Mucosa of stomach (tissue), 1 donor: ENCODE measurements at regions not wholly inside any gene's neighbourhood (a gene's known extent, or its start where the extent isn't known, plus 50 kb on each side); places are given as distances from the start of the nearest gene placed in this dataset.

Experiments
- H3K27me3 ChIP-seq: one replicate; pipeline ENCODE4 v1.7.0; 2013; ENCODE audit warnings: mild to moderate bottlenecking, low read length; ENCODE audit not compliant: control insufficient read depth, insufficient read depth
- H3K36me3 ChIP-seq: one replicate; pipeline ENCODE4 v1.7.0; 2013; ENCODE audit warnings: low read length; ENCODE audit not compliant: control insufficient read depth, insufficient read depth
- H3K4me1 ChIP-seq: one replicate; pipeline ENCODE4 v1.7.0; 2013; ENCODE audit warnings: mild to moderate bottlenecking, low read length; ENCODE audit not compliant: control insufficient read depth, insufficient read depth
- H3K4me3 ChIP-seq: one replicate; pipeline ENCODE4 v1.7.0; 2013; ENCODE audit warnings: low read length
- H3K9ac ChIP-seq: one replicate; pipeline ENCODE4 v1.7.0; 2013; ENCODE audit warnings: mild to moderate bottlenecking, low read length, moderate library complexity
- H3K9me3 ChIP-seq: one replicate; pipeline ENCODE4 v1.7.0; 2013; ENCODE audit warnings: mild to moderate bottlenecking, low read length, moderate library complexity; ENCODE audit not compliant: control insufficient read depth
- donor health status: Pancreatic carcinoma.

- Histone ChIP-seq H3K4me1 (peaks cover 16% of the 10 kb centered on the region), H3K27me3 (no peaks in the 10 kb centered on the region), H3K9me3 (no peaks in the 10 kb centered on the region), H3K4me3 (no peak overlapping the region), H3K9ac (no peak overlapping the region), H3K36me3 (no peaks in the 10 kb centered on the region)
These were observed 116.4 kb upstream of the ARHGEF3 start for GRCh38 chr3:56918111-56918568.

- H3K36me3 ChIP-seq = no peaks in the 10 kb centered on the region
These were observed 115.8 kb upstream of the ARHGEF3 start for GRCh38 chr3:56917361-56918110.

GRCh38 chr3:56916716-56917360 is 115.1 kb upstream of the ARHGEF3 start:
- Histone ChIP-seq H3K9ac (no peak overlapping the region), H3K9me3 (no peaks in the 10 kb centered on the region), H3K27me3 (no peaks in the 10 kb centered on the region), H3K36me3 (no peaks in the 10 kb centered on the region), H3K4me1 (peaks cover 13% of the 10 kb centered on the region), H3K4me3 (no peak overlapping the region)

More at GRCh38 chr3:56917361-56918110, 115.8 kb upstream of the ARHGEF3 start:
- H3K9me3 ChIP-seq = no peaks in the 10 kb centered on the region
- no peak overlapping the region for H3K9ac ChIP-seq
- H3K4me3 ChIP-seq = no peak overlapping the region
- H3K4me1 ChIP-seq = peaks cover 16% of the 10 kb centered on the region
- no peaks in the 10 kb centered on the region for H3K27me3 ChIP-seq

DNA sequence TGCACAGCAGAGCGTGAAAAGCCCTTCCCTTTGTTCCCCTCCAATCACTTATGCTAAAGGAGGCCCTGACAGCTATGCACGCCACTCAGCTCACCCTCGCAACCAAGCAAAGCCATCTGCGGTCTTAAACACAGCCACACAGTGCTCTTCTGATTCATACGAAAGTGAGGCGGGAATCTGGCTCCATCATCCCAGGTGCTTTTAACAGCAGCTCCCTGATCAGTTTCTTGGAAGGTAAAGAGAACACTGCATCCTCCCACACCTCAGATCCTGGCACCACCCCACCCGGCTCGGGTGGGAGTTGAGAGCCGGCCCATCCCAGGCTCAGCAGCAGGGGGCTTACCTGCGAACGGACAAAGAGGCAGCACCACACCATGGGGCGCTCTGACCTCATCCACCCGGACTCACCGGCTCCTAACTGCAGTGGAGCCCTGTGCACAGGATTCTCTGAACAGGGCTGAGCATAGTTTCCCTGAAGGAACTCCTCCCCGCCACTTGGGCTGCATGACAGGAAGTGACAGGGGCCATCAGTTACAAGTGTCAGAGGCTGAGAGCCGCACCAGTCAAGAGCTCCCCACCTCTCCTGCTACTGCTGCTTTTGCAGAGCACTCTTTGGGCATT is 114.3 kb upstream of the ARHGEF3 start:
- no peak overlapping the region for H3K4me3 ChIP-seq
- peaks cover 8% of the 10 kb centered on the region for H3K4me1 ChIP-seq
- H3K9me3 ChIP-seq = no peaks in the 10 kb centered on the region
- no peaks in the 10 kb centered on the region for H3K27me3 ChIP-seq
- H3K36me3 ChIP-seq = no peaks in the 10 kb centered on the region
- H3K9ac ChIP-seq = no peak overlapping the region

GRCh38 chr3:56914646-56915045 is 112.9 kb upstream of the ARHGEF3 start:
- no peaks in the 10 kb centered on the region for H3K27me3 ChIP-seq
- H3K36me3 ChIP-seq = no peaks in the 10 kb centered on the region

DNA sequence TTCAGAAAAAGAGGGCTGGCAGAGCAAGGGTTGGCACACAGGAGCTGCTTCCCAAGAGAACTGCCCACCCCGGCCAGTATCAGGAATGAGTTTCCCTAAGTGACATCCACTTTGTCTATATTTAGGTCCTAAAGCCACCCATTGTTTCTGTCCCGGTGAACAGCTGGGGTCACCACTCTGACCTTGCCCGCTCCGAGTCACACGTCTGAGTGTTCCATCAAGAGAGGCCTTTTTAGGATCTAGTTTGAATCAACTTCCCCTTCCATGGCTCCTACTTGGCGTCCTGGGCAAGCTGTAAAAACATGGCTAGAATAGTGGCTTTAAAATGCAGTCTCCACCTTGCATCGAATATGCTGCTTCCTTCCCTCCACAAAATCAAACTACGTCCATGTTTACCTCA is 109.6 kb upstream of the ARHGEF3 start:
- H3K9me3 ChIP-seq = no peaks in the 10 kb centered on the region
- H3K27me3 ChIP-seq = no peaks in the 10 kb centered on the region
- H3K4me3 ChIP-seq = no peak overlapping the region
- no peaks in the 10 kb centered on the region for H3K36me3 ChIP-seq
- H3K4me1 ChIP-seq = no peaks in the 10 kb centered on the region
- H3K9ac ChIP-seq = no peak overlapping the region

More at GRCh38 chr3:56914646-56915045, 112.9 kb upstream of the ARHGEF3 start:
- Histone ChIP-seq H3K9ac (no peak overlapping the region), H3K9me3 (no peaks in the 10 kb centered on the region), H3K4me3 (no peak overlapping the region), H3K4me1 (peaks cover 8% of the 10 kb centered on the region)

- no peaks in the 10 kb centered on the region for H3K9me3 ChIP-seq
- no peak overlapping the region for H3K4me3 ChIP-seq
- no peak overlapping the region for H3K9ac ChIP-seq
- no peaks in the 10 kb centered on the region for H3K36me3 ChIP-seq
- H3K27me3 ChIP-seq = no peaks in the 10 kb centered on the region
- H3K4me1 ChIP-seq = no peaks in the 10 kb centered on the region
These were observed 107.6 kb upstream of the ARHGEF3 start for GRCh38 chr3:56909349-56909748.

DNA sequence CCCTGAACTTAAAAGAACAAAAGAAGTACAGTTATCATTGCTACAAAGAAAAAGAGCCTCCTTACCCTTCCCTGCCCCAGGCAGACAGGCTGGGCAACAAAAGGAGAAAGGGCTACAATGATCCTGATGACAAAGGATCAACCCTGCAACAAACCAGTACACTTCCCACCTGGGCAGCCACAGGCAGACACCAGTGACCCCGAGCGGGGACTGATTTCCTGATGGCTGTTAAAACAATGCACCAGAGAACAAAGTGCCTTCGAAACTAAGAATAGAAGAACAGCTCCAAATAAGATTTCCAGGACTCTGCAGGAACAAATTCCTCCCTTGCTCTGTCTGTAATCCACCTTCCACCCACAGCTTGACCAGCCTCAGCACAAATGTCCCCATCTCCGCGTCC is 106.3 kb upstream of the ARHGEF3 start:
- no peaks in the 10 kb centered on the region for H3K4me1 ChIP-seq

GRCh38 chr3:56904552-56905215 is 102.9 kb upstream of the ARHGEF3 start:
- H3K36me3 ChIP-seq = no peaks in the 10 kb centered on the region
- no peaks in the 10 kb centered on the region for H3K27me3 ChIP-seq
- H3K9ac ChIP-seq = no peak overlapping the region
- H3K4me1 ChIP-seq = no peaks in the 10 kb centered on the region
- no peak overlapping the region for H3K4me3 ChIP-seq
- no peaks in the 10 kb centered on the region for H3K9me3 ChIP-seq

More for the DNA sequence above, 106.3 kb upstream of the ARHGEF3 start:
- no peak overlapping the region for H3K4me3 ChIP-seq
- H3K36me3 ChIP-seq = no peaks in the 10 kb centered on the region
- H3K9me3 ChIP-seq = no peaks in the 10 kb centered on the region
- no peak overlapping the region for H3K9ac ChIP-seq
- H3K27me3 ChIP-seq = no peaks in the 10 kb centered on the region

- H3K9ac ChIP-seq = no peak overlapping the region
- H3K36me3 ChIP-seq = no peaks in the 10 kb centered on the region
- no peak overlapping the region for H3K4me3 ChIP-seq
- H3K4me1 ChIP-seq = no peaks in the 10 kb centered on the region
- H3K27me3 ChIP-seq = no peaks in the 10 kb centered on the region
- no peaks in the 10 kb centered on the region for H3K9me3 ChIP-seq
These were observed 101.6 kb upstream of the ARHGEF3 start for GRCh38 chr3:56903231-56903782.

DNA sequence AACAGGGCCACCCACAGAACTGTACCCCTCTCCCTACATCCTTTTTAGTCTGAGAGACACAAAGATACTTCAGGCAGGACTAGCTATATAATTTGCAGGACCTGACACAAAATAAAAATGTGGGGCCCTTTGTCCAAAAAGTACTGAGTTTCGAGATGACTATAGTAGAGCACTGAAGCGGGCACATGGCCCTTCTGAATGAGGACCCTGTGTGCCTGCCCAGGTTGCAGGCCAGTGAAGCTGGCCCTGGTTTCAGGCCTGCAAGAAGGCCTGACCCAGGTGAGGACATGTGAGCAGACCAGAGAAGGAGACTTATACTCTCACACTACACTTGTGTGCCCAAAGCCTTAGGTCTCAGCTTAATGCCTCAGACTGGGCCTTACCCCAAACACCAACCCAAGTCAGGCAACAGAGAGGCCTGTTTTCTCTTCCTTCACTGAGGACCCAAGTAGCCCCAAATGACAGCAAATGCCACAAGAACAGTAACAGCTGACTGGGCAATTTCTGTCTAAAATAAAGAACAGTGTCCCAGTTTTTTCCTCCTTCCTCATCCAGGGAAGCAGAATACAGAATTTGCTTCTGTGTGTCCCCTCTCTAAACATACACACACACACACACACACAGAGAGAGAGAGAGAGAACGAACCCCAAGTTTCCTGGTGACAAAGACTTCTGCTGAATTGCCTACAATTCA is 100.9 kb upstream of the ARHGEF3 start:
- Histone ChIP-seq H3K27me3 (no peaks in the 10 kb centered on the region), H3K9ac (no peak overlapping the region), H3K36me3 (no peaks in the 10 kb centered on the region), H3K4me3 (no peak overlapping the region), H3K4me1 (no peaks in the 10 kb centered on the region), H3K9me3 (no peaks in the 10 kb centered on the region)
